OCI-LY7 (cell line): ENCODE measurements at regions not wholly inside any gene's neighbourhood (a gene's known extent, or its start where the extent isn't known, plus 50 kb on each side); places are given as distances from the start of the nearest gene placed in this dataset.

Experiments
- BruUV-seq: library from RNA; stranded (reverse); fragments of 400-500 nt; replicated peaks from 2 replicates; lab custom pipeline; 2021; lab: Mats Ljungman, UMichigan
- CTCF ChIA-PET: fragments of 300-600 bp; sonication (Branson Sonifier 250); formaldehyde crosslinking; loops from one replicate; lab custom pipeline; 2022; ENCODE audit warnings: antibody characterized with exemption; ENCODE audit not compliant: unreplicated experiment; lab: Charles Lee
- POLR2A ChIA-PET: fragments of 300-600 bp; sonication (Branson Sonifier 250); formaldehyde crosslinking; loops from one replicate; lab custom pipeline; 2022; ENCODE audit warnings: antibody characterized with exemption; lab: Charles Lee
- DNase-seq: peaks from one replicate; pipeline ENCODE4 v3.0.0-alpha.2; 2015; ENCODE audit warnings: low spot score
- H2AFZ ChIP-seq: fragments of 200-600 bp; sonication (generic), shearing (Covaris generic); 2 replicates; pipeline ENCODE4 v1.6.1; 2014; ENCODE audit warnings: mild to moderate bottlenecking, antibody characterized with exemption, low read length, moderate library complexity
- H3K27ac ChIP-seq: fragments of 200-600 bp; sonication (generic); 2 replicates; pipeline ENCODE4 v1.5.1; 2014; ENCODE audit warnings: mixed run types, low read depth, mild to moderate bottlenecking, moderate library complexity, low read length, inconsistent platforms; ENCODE audit not compliant: poor library complexity, severe bottlenecking
- H3K36me3 ChIP-seq: fragments of 200-600 bp; sonication (generic); 2 replicates; pipeline ENCODE4 v1.6.1; 2014; ENCODE audit warnings: mild to moderate bottlenecking, antibody characterized with exemption, low read length, moderate library complexity, mixed read lengths; ENCODE audit not compliant: insufficient read depth
- H3K4me1 ChIP-seq: fragments of 200-600 bp; sonication (generic); 2 replicates; pipeline ENCODE4 v1.5.1; 2014; ENCODE audit warnings: mild to moderate bottlenecking, low read length; ENCODE audit not compliant: insufficient read depth, poor library complexity, severe bottlenecking
- H3K4me2 ChIP-seq: fragments of 200-600 bp; sonication (generic); 2 replicates; pipeline ENCODE4 v1.6.1; 2014; ENCODE audit warnings: mild to moderate bottlenecking, low read length
- H3K4me3 ChIP-seq: fragments of 200-600 bp; sonication (generic); 2 replicates; pipeline ENCODE4 v1.5.1; 2014; ENCODE audit warnings: mild to moderate bottlenecking, low read depth, low read length; ENCODE audit not compliant: poor library complexity, severe bottlenecking
- H3K79me2 ChIP-seq: fragments of 200-600 bp; sonication (generic); 2 replicates; pipeline ENCODE4 v1.6.1; 2016; ENCODE audit warnings: low read depth, mild to moderate bottlenecking, low read length, moderate library complexity, mixed read lengths; ENCODE audit not compliant: insufficient read depth
- H3K9me2 ChIP-seq: fragments of 200-600 bp; sonication (generic); 2 replicates; pipeline ENCODE4 v1.6.1; 2016; ENCODE audit warnings: mild to moderate bottlenecking, low read length, mixed read lengths; ENCODE audit not compliant: insufficient read depth
- H3K9me3 ChIP-seq: fragments of 200-600 bp; sonication (generic); 2 replicates; pipeline ENCODE4 v1.6.1; 2014; ENCODE audit warnings: mild to moderate bottlenecking, mixed run types, low read length, mixed read lengths
- H4K20me1 ChIP-seq: fragments of 200-600 bp; sonication (generic); 2 replicates; pipeline ENCODE4 v1.6.1; 2014; ENCODE audit warnings: mild to moderate bottlenecking, antibody characterized with exemption, low read length, moderate library complexity, mixed read lengths; ENCODE audit not compliant: insufficient read depth
- CTCF ChIP-seq: fragments of 200-600 bp; sonication (generic); conservative IDR thresholded peaks from 2 replicates; pipeline ENCODE4 v1.5.1; 2014; ENCODE audit warnings: mild to moderate bottlenecking, antibody characterized with exemption, low read length, moderate library complexity, mixed read lengths
- EZH2phosphoT487 ChIP-seq: fragments of 200-600 bp; sonication (generic); IDR thresholded peaks from 2 replicates; pipeline ENCODE4 v1.6.1; 2018; ENCODE audit warnings: low read depth, borderline replicate concordance, mild to moderate bottlenecking, mixed run types, antibody characterized with exemption, low read length, moderate library complexity, mixed read lengths
- intact Hi-C: fragments of 100-400 bp; cut with micrococcal nuclease; formaldehyde crosslinking; loops from one replicate; pipeline ENCODE4 v1.10.0; 2022; ENCODE audit not compliant: unreplicated experiment

- H3K9me3 ChIP-seq, result peaks cover 8% of the 10 kb centered on the region; the same call in 1 of the 2 replicates
- ChIA-PET POLR2A (no interaction called here), CTCF (no interaction called here)
- H3K4me1 ChIP-seq, result no peaks in the 10 kb centered on the region
- no peak overlapping the region for H3K4me3 ChIP-seq
- DNase-seq, result no peak
- H3K9me2 ChIP-seq, result no peaks in the 10 kb centered on the region
- no peak overlapping the region for H3K27ac ChIP-seq
- H2AFZ ChIP-seq, result no peak overlapping the region
- H3K36me3 ChIP-seq, result no peaks in the 10 kb centered on the region
- no peak overlapping the region for H3K4me2 ChIP-seq
- no peak for TF ChIP-seq CTCF
- no peak for TF ChIP-seq EZH2phosphoT487
- intact Hi-C loops, result no loop called here
- H4K20me1 ChIP-seq, result no peaks in the 10 kb centered on the region
- no peaks in the 10 kb centered on the region for H3K79me2 ChIP-seq
- no TSS peak for BruUV-seq
Observed at GRCh38 chr21:21957490-21957889, 959.3 kb downstream of the NCAM2 start.

- intact Hi-C loops, result no loop called here
- POLR2A ChIA-PET, result no interaction called here
Observed at GRCh38 chr21:21963911-21964310, 965.7 kb downstream of the NCAM2 start.

GRCh38 chr21:21968810-21969209, 970.6 kb downstream of the NCAM2 start:
- Histone ChIP-seq H4K20me1 (no peaks in the 10 kb centered on the region), H3K4me1 (no peaks in the 10 kb centered on the region), H3K27ac (no peak overlapping the region), H3K36me3 (no peaks in the 10 kb centered on the region), H3K9me2 (no peaks in the 10 kb centered on the region), H2AFZ (no peak overlapping the region), H3K9me3 (peaks cover 20% of the 10 kb centered on the region), H3K79me2 (no peaks in the 10 kb centered on the region), H3K4me3 (no peak overlapping the region), H3K4me2 (no peak overlapping the region)
- ChIA-PET CTCF (no interaction called here), POLR2A (no interaction called here)
- DNase-seq, result no peak
- BruUV-seq, result no TSS peak
- intact Hi-C loops, result no loop called here
- no peak for TF ChIP-seq CTCF
- TF ChIP-seq EZH2phosphoT487, result no peak

More at GRCh38 chr21:21963911-21964310, 965.7 kb downstream of the NCAM2 start:
- CTCF ChIA-PET, result no interaction called here
- H3K79me2 ChIP-seq, result no peaks in the 10 kb centered on the region
- H3K4me1 ChIP-seq, result no peaks in the 10 kb centered on the region
- H3K9me3 ChIP-seq, result peaks cover 16% of the 10 kb centered on the region
- no peaks in the 10 kb centered on the region for H4K20me1 ChIP-seq
- BruUV-seq, result no TSS peak
- no peak overlapping the region for H3K4me2 ChIP-seq
- no peaks in the 10 kb centered on the region for H3K9me2 ChIP-seq
- no peak for DNase-seq
- H3K27ac ChIP-seq, result no peak overlapping the region
- H3K36me3 ChIP-seq, result no peaks in the 10 kb centered on the region
- no peak overlapping the region for H2AFZ ChIP-seq
- TF ChIP-seq CTCF (no peak), EZH2phosphoT487 (no peak)
- H3K4me3 ChIP-seq, result no peak overlapping the region
